Stomach (tissue), 4 donors: ENCODE measurements at regions not wholly inside any gene's neighbourhood (a gene's known extent, or its start where the extent isn't known, plus 50 kb on each side); places are given as distances from the start of the nearest gene placed in this dataset.

Experiments
- CTCF ChIP-seq, 7 experiments: fragments of 450-650 bp in 4 of 7; fragments of 200-600 bp in 3 of 7; sonication (generic) in 3 of 7; IDR thresholded peaks; one replicate each; pipeline ENCODE4 v1.5.1; 2016 to 2019; ENCODE audit warnings: antibody characterized with exemption in 7 of 7, control low read depth in 2 of 7, mild to moderate bottlenecking in 1 of 7
- POLR2A ChIP-seq, 4 donors: fragments of 450-650 bp; IDR thresholded peaks; one replicate each; pipeline ENCODE4 v1.6.1; 2016; ENCODE audit warnings: antibody characterized with exemption in 4 of 4, control low read depth in 2 of 4, mild to moderate bottlenecking in 1 of 4, moderate library complexity in 1 of 4
- POLR2AphosphoS5 ChIP-seq, 3 donors: sonication (generic); formaldehyde crosslinking; IDR thresholded peaks; one replicate each; pipeline ENCODE4 v1.6.1; 2016; ENCODE audit warnings: antibody characterized with exemption in 3 of 3

GRCh38 chr16:25431472-25431871, 173.8 kb upstream of the ZKSCAN2 start:
- TF ChIP-seq POLR2A (IDR thresholded peaks at IDR 0.05) (no peak), POLR2AphosphoS5 (IDR thresholded peaks at IDR 0.05) (no peak), CTCF (IDR thresholded peaks at IDR 0.05) (no peak)
